ENCODE measurements at regions not wholly inside any gene's neighbourhood (a gene's known extent, or its start where the extent isn't known, plus 50 kb on each side); places are given as distances from the start of the nearest gene placed in this dataset.
"Not testable (repeated sequence)": the region's sequence is repeated elsewhere in the genome, so short reads cannot be mapped to it uniquely, and the experiment has no call there.

- no peak for DNase-seq
Observed at GRCh38 chrX:1779626-1780025, 164.8 kb downstream of the ASMT start.

- DNase-seq = no peak
Observed at GRCh38 chrX:1781766-1782165, 166.9 kb downstream of the ASMT start.

- no peak for DNase-seq
Observed at GRCh38 chrX:1784773-1785172, 169.9 kb downstream of the ASMT start.

GRCh38 chrX:1788300-1788911 is 173.5 kb downstream of the ASMT start:
- DNase-seq = no peak

GRCh38 chrX:1792636-1793035 is 177.8 kb downstream of the ASMT start:
- DNase-seq = no peak

GRCh38 chrX:1794586-1794985 is 179.7 kb downstream of the ASMT start:
- DNase-seq = no peak

- no peak for DNase-seq
Observed at GRCh38 chrX:1802912-1803311, 188.1 kb downstream of the ASMT start.

- DNase-seq = no peak
Observed at GRCh38 chrX:1803741-1804140, 188.9 kb downstream of the ASMT start.

- DNase-seq = no peak
Observed at GRCh38 chrX:1807301-1807731, 192.5 kb downstream of the ASMT start.

GRCh38 chrX:1809581-1809980 is 194.7 kb downstream of the ASMT start:
- DNase-seq = no peak

GRCh38 chrX:1813809-1814208 is 198.9 kb downstream of the ASMT start:
- peak; percentile 22 for DNase-seq

- no peak for DNase-seq
Observed at GRCh38 chrX:1815456-1816175, 200.8 kb downstream of the ASMT start.

- DNase-seq = not testable (repeated sequence)
Observed at GRCh38 chrX:1816387-1816982, 201.6 kb downstream of the ASMT start.

GRCh38 chrX:1821846-1822245 is 207.0 kb downstream of the ASMT start:
- no peak for DNase-seq

- no peak for DNase-seq
Observed at GRCh38 chrX:1824855-1825254, 210.0 kb downstream of the ASMT start.

- no peak for DNase-seq
Observed at GRCh38 chrX:1833656-1834360, 218.9 kb downstream of the ASMT start.

- no peak for DNase-seq
Observed at GRCh38 chrX:1835056-1835455, 220.2 kb downstream of the ASMT start.

- DNase-seq = no peak
Observed at GRCh38 chrX:1836683-1837082, 221.8 kb downstream of the ASMT start.

GRCh38 chrX:1841746-1842145 is 226.9 kb downstream of the ASMT start:
- no peak for DNase-seq

- DNase-seq = not testable (repeated sequence)
Observed at GRCh38 chrX:1847000-1847399, 232.1 kb downstream of the ASMT start.

GRCh38 chrX:1847790-1848189 is 232.9 kb downstream of the ASMT start:
- not testable (repeated sequence) for DNase-seq

- DNase-seq = no peak
Observed at GRCh38 chrX:1851527-1851926, 236.7 kb downstream of the ASMT start.

- no peak for DNase-seq
Observed at GRCh38 chrX:1852082-1852481, 237.2 kb downstream of the ASMT start.

- no peak for DNase-seq
Observed at GRCh38 chrX:1853447-1853846, 238.6 kb downstream of the ASMT start.

Data from CD4-positive, alpha-beta T cell treated with Interleukin-12 subunit alpha and Interleukin-12 subunit beta, for 1 hour (primary cell).